HG03039 (cell line): ENCODE measurements at regions not wholly inside any gene's neighbourhood (a gene's known extent, or its start where the extent isn't known, plus 50 kb on each side); places are given as distances from the start of the nearest gene placed in this dataset.
"Not testable (repeated sequence)": the region's sequence is repeated elsewhere in the genome, so short reads cannot be mapped to it uniquely, and the experiment has no call there.

Source experiments
- ATAC-seq: cut with Tn5 transposase; IDR thresholded peaks from one replicate; pipeline ENCODE4 v1.9.1; 2021; ENCODE audit warnings: mild to moderate bottlenecking, moderate library complexity; ENCODE audit not compliant: unreplicated experiment

- no peak for ATAC-seq
Measured at GRCh38 chr7:119964065-119964464, 308.9 kb upstream of the KCND2 start.

- no peak for ATAC-seq
Measured at GRCh38 chr7:119964788-119965542, 308.0 kb upstream of the KCND2 start.

DNA sequence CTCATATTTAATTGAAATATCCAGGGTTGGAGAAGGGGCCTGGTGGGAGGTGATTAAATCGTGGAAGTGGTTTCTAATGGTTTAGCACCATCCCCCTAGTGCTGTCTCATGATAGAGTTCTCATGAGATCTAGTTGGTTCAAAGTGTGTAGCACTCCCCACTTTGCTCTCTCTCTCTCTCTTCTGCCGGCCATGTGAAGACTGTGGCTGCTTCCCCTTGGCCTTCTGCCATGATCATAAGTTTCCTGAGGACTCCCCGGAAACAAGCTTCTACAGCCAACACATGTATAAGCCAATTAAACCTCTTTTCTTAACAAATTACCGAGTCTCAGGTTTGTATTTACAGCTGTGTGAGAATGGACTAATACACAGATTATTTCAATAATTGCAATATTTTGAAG lies 305.8 kb upstream of the KCND2 start:
- ATAC-seq, result no peak

GRCh38 chr7:119968411-119968810 lies 304.6 kb upstream of the KCND2 start:
- ATAC-seq, result not testable (repeated sequence)

DNA sequence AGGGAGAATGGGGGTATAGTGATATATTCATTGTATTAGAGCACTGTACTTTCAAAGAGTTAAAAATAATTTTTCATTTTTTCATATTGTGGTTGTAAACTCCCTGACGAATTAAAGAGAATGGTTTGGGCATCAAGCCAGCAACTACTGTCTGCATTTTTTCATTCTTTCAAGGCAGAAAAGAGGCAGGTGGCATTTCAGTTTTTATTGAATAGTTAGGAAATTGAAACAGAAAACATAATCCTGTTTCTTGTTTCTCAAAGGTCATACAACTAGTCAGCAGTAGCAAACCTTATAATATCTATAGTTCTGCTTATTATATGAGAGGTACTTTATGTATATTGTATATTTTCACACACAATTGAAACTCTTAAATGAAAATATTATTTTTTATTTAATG lies 303.9 kb upstream of the KCND2 start:
- no peak for ATAC-seq

DNA sequence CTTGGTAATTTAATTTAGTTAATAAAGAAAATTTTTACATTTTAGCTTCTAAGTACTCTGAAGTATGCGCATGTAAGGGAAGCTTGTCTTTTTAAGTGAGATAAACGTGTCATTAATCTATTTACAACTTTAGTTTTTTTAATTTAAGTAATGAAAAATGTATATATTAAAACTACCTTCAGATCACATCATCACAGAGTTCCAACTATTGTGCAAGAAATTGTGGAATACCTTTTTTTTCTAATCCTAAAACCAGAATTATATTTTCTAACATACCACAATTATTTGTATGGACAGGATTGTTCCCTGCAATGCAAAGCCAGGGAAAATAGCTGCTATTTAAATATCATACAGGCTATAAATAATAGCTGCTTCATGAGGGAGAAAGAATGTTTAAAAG lies 303.2 kb upstream of the KCND2 start:
- ATAC-seq, result no peak

DNA sequence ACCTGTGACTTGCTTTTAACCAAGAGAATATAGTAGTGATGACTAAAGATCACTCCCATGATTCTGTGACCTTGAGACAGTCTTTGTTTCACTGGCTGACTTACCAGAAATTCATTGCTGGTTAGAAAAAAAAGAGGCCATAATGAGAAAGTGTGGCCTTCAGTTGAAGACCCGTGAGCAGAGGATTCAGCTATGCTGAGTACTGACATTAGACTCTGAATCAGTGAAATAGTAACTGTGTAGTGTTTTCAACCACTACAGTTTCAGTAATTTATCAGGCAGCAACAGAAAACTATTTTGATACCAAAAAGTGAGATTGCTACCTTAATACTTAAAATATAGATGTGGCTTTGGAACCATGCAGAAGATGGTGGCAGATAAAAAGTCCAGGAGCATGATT lies 298.0 kb upstream of the KCND2 start:
- no peak for ATAC-seq

- ATAC-seq, result no peak
Measured at GRCh38 chr7:119982884-119983283, 290.1 kb upstream of the KCND2 start.

- ATAC-seq, result no peak
Measured at GRCh38 chr7:119983468-119983867, 289.5 kb upstream of the KCND2 start.

DNA sequence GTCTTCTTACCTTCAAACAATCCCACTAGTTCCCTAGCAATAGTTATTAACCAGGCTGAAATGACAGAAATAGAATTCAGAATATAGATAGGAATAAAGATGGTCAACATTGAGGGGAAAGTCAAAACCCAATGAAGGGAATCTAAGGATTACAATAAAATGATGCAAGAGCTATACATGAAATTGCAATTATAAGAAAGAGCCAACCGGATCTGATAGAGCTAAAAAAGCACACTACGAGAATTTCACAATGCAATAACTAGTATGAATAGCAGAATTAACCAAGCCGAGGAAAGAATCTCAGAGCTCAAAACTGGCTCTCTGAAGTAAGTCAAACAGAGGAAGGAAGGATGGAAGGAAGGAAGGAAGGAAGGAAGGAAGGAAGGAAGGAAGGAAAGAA lies 288.7 kb upstream of the KCND2 start:
- ATAC-seq, result no peak

GRCh38 chr7:119988401-119988800 lies 284.6 kb upstream of the KCND2 start:
- no peak for ATAC-seq

GRCh38 chr7:119994928-119995327 lies 278.0 kb upstream of the KCND2 start:
- ATAC-seq, result no peak

GRCh38 chr7:119996634-119997033 lies 276.3 kb upstream of the KCND2 start:
- peak; percentile 89 for ATAC-seq

- no peak for ATAC-seq
Measured at GRCh38 chr7:119999738-120000475, 273.1 kb upstream of the KCND2 start.

GRCh38 chr7:120005720-120006119 lies 267.3 kb upstream of the KCND2 start:
- no peak for ATAC-seq

DNA sequence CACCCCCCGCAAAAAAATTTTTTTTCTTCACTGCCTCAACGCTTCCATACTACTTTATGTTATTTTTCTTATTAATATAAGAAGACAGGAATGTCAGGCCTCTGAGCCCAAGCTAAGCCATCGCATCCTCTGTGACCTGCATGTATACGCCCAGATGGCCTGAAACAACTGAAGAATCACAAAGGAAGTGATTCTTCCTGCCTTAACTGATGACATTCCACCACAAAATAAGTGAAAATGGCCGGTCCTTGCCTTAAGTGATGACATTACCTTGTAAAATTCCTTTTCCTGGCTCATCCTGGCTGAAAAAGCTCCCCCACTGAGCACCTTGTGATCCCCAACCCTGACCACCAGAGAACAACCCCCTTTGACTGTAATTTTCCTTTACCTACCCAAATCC lies 258.7 kb upstream of the KCND2 start:
- not testable (repeated sequence) for ATAC-seq

GRCh38 chr7:120014925-120015465 lies 258.0 kb upstream of the KCND2 start:
- no peak for ATAC-seq

GRCh38 chr7:120021085-120021484 lies 251.9 kb upstream of the KCND2 start:
- no peak for ATAC-seq

DNA sequence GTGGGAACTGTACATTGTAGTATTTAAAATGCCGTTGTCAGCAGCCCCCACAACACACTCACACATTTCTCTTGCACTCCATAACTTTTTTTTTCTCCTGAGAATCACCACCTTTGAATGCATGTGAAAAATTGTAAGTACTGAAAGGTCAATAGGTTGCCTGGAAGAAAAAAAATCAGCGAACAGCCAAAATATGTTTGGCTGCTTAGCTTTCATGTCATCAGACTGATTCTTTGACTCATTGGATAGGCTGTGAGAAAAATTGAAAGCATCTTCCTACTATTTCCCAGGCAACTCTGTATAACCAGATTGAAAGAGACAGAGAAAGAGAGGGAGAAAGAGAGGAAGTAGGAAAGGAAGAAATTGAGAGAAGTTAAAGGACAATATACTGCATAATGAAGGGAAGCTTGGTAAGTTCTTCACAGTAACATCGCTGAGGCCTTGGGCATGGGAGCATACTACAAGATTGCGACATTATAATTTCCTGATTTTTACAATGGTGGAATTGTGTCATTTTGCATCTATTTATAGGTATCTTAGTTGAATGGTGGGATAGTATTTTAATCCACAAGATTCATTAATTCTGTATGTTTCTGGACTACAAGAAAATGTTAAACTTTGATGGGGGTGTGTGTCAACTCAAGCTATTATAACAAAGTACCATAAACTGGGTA lies 249.3 kb upstream of the KCND2 start:
- ATAC-seq, result no peak

DNA sequence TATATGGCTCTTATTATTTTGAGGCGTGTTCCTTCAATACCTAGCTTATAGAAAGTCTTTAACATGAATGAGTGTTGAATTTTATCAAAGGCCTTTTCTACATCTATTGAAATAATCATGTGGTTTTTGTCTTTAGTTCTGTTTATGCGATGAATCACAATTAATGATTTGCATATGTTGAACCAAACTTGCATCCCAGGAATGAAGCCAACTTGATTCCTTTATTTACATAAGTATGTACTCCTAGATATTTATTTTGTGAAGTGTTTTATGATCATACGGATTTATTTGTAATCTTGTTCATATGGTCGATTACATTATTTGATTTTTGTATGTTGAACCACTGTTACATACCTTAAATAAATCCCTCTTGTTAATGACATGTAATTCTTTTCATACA lies 244.3 kb upstream of the KCND2 start:
- ATAC-seq, result no peak

- ATAC-seq, result no peak
Measured at GRCh38 chr7:120030876-120031275, 242.1 kb upstream of the KCND2 start.

- ATAC-seq, result no peak
Measured at GRCh38 chr7:120033114-120033513, 239.9 kb upstream of the KCND2 start.
